IPS DF 6.9 (cell line): ENCODE measurements at regions not wholly inside any gene's neighbourhood (a gene's known extent, or its start where the extent isn't known, plus 50 kb on each side); places are given as distances from the start of the nearest gene placed in this dataset.

Source experiments
- DNase-seq: peaks from one replicate; pipeline ENCODE4 v3.0.0-alpha.2; 2013; ENCODE audit warnings: low read depth, low spot score
- H3K27ac ChIP-seq: one replicate; pipeline ENCODE4 v1.5.1; 2013; ENCODE audit warnings: low read length, control low read depth
- H3K27me3 ChIP-seq: 2 replicates; pipeline ENCODE4 v1.6.1; 2013; ENCODE audit warnings: mild to moderate bottlenecking, low read length; ENCODE audit not compliant: control insufficient read depth, insufficient read depth
- H3K36me3 ChIP-seq: 2 replicates; pipeline ENCODE4 v1.6.1; 2013; ENCODE audit warnings: low read length; ENCODE audit not compliant: control insufficient read depth, insufficient read depth
- H3K4me1 ChIP-seq: 2 replicates; pipeline ENCODE4 v1.6.1; 2013; ENCODE audit warnings: low read length; ENCODE audit not compliant: control insufficient read depth, insufficient read depth
- H3K4me3 ChIP-seq: 2 replicates; pipeline ENCODE4 v1.5.1; 2013; ENCODE audit warnings: mild to moderate bottlenecking, low read length
- H3K9me3 ChIP-seq: 2 replicates; pipeline ENCODE4 v1.6.1; 2013; ENCODE audit warnings: low read length, inconsistent platforms; ENCODE audit not compliant: control insufficient read depth, insufficient read depth
- WGBS: extraction: QIAGEN DNeasy Blood & Tissue Kit; methylation state at CpG from one replicate; pipeline ENCODE4 v1.1.7; 2013; ENCODE audit warnings: mixed read lengths, missing lambda C conversion rate; ENCODE audit not compliant: insufficient read length, insufficient coverage; 5-methylcytosine and 5-hydroxymethylcytosine counted together

DNA sequence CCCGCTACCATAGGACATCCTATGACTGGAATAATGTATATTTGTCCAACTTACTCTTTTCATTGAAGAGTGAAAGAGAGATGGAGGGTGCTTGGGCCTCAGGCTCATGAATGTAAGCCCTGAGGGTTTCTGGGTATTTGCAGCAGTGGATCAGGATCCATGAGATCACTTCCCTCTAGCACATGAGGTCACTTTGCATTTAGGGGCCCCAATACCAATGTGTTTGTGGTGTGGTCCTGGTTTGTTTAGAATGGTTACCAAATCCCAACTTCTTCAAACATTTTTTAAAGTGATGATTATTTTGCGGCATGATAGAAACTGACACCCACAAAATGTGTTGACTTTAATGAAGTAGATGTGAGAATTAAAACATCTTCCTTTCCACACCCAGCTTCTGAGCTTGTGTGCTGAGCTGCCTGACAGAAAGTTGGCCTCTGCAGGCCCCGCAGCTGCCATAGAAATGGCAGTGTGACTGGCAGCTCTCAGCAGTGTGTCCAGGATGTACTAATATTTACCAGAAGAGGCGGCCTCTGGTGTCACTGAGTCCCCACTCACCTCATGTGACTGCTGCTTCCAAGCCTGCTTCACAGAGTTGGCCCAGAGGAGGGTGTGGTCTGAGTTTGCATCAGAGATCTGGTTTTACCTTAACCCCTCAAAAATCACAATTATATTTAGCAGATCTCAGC lies 447.6 kb upstream of the NPVF start:
- WGBS, result no CpG with 5 or more reads among the region's 4 CpGs
- no peaks in the 10 kb centered on the region for H3K36me3 ChIP-seq
- no peaks in the 10 kb centered on the region for H3K9me3 ChIP-seq
- H3K4me1 ChIP-seq, result no peaks in the 10 kb centered on the region
- H3K27me3 ChIP-seq, result no peaks in the 10 kb centered on the region
- H3K4me3 ChIP-seq, result no peak overlapping the region
- DNase-seq, result no peak
- H3K27ac ChIP-seq, result no peak overlapping the region

GRCh38 chr7:25677595-25677994 lies 449.3 kb upstream of the NPVF start:
- H3K27me3 ChIP-seq, result no peaks in the 10 kb centered on the region
- H3K4me3 ChIP-seq, result no peak overlapping the region
- no CpG with 5 or more reads among the region's 4 CpGs for WGBS

GRCh38 chr7:25678215-25678614 lies 449.9 kb upstream of the NPVF start:
- no peak overlapping the region for H3K4me3 ChIP-seq

More at GRCh38 chr7:25677595-25677994, 449.3 kb upstream of the NPVF start:
- H3K27ac ChIP-seq, result no peak overlapping the region
- DNase-seq, result no peak
- H3K36me3 ChIP-seq, result no peaks in the 10 kb centered on the region
- H3K9me3 ChIP-seq, result no peaks in the 10 kb centered on the region; the same call in 1 of the 2 replicates
- H3K4me1 ChIP-seq, result no peaks in the 10 kb centered on the region

DNA sequence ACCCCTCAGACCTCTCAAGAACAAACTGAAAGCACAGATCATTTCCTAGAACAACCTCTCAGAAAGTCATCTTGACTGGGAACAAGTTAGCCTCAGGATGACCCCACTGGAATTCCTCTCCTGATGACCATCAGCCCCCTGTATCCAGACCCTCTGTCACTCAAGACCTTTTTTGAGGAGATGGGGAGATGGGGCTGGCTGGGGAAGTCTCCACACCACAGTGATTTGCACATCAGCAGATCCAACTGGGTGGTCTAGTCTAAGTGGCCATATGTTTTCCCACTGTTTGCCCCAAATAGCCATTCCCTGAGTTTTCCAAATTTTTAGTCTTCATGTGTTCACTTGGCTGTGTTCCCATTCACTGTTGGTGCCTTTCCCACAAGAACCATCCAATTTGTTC lies 452.4 kb upstream of the NPVF start:
- DNase-seq, result no peak
- Histone ChIP-seq H3K27me3 (no peaks in the 10 kb centered on the region), H3K36me3 (no peaks in the 10 kb centered on the region), H3K4me3 (no peak overlapping the region), H3K4me1 (no peaks in the 10 kb centered on the region), H3K27ac (no peak overlapping the region), H3K9me3 (no peaks in the 10 kb centered on the region; the same call in 1 of the 2 replicates)

More at GRCh38 chr7:25678215-25678614, 449.9 kb upstream of the NPVF start:
- Histone ChIP-seq H3K36me3 (no peaks in the 10 kb centered on the region), H3K4me1 (no peaks in the 10 kb centered on the region), H3K9me3 (no peaks in the 10 kb centered on the region; the same call in 1 of the 2 replicates), H3K27ac (no peak overlapping the region), H3K27me3 (no peaks in the 10 kb centered on the region)
- no CpG with 5 or more reads among the region's 1 CpG for WGBS
- no peak for DNase-seq

GRCh38 chr7:25684360-25684759 lies 456.1 kb upstream of the NPVF start:
- no peak overlapping the region for H3K4me3 ChIP-seq
- no peak overlapping the region for H3K27ac ChIP-seq
- DNase-seq, result no peak
- no CpG with 5 or more reads among the region's 4 CpGs for WGBS
- H3K4me1 ChIP-seq, result no peaks in the 10 kb centered on the region
- no peaks in the 10 kb centered on the region; the same call in 1 of the 2 replicates for H3K9me3 ChIP-seq
- H3K36me3 ChIP-seq, result no peaks in the 10 kb centered on the region
- no peaks in the 10 kb centered on the region for H3K27me3 ChIP-seq

DNA sequence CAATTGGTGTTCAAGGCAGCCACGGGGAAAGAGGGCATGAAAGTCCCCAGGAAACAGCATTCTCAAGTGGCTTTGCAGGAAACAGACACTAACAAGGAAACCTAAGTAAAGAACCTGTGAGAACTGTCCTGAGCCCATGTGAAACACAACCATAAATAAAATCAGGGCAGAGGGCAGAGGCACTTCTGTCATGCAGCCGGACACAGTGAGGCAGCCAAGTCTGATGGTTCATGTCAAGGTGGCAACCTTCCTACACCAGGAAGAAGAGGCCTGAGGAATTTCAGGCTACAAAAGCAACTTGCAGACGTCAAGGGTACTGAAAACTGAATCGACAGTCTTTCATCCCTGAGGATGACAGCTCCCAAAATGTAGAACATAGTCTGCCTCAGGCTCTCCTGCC lies 458.2 kb upstream of the NPVF start:
- Histone ChIP-seq H3K36me3 (no peaks in the 10 kb centered on the region), H3K9me3 (no peaks in the 10 kb centered on the region; the same call in 1 of the 2 replicates), H3K27ac (no peak overlapping the region), H3K4me1 (no peaks in the 10 kb centered on the region), H3K4me3 (no peak overlapping the region), H3K27me3 (no peaks in the 10 kb centered on the region)
- DNase-seq, result no peak
- WGBS, result no CpG with 5 or more reads among the region's 4 CpGs

DNA sequence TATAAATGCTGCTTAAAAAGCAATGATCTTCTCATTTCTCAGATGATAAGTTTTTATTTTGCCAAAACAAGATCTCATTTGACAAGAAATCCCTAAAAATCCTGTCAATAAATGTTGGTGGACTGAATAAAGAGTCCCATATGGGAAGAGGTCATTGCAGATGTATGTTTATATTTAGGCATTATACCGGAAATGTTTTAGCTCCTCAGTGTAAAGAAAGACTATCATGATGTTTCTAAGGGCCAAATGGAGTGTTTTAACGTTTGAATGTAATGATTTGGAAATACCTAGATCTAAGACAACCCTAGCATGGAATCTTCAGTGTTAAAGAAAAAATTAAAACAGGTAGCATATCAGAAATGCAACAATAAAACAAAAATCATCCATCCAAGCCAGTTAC lies 457.8 kb upstream of the NFE2L3 start:
- no peak overlapping the region for H3K27ac ChIP-seq
- DNase-seq, result no peak

DNA sequence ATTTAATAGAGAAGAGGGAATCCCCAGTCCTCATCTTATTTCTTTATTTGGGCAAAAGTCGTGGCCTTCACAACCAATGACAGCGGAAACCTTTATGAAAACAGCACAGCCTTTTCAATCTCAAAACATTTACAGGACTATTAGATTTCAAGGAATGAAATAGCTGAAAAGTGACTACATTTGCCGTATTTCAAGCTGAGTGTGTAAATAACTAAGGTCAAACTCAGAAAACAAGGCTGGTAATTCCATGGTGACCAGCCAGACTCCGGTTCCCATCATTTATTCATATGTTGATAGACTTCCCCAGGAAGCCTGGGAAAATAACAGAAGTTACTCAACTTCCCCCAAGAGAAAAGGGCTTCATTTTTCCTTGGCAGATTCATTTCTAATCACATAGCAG lies 457.3 kb upstream of the NFE2L3 start:
- H3K9me3 ChIP-seq, result no peaks in the 10 kb centered on the region
- DNase-seq, result no peak
- peaks cover 2% of the 10 kb centered on the region; the same call in 1 of the 2 replicates for H3K4me1 ChIP-seq
- no peaks in the 10 kb centered on the region for H3K27me3 ChIP-seq
- no peak overlapping the region for H3K4me3 ChIP-seq
- H3K36me3 ChIP-seq, result no peaks in the 10 kb centered on the region
- H3K27ac ChIP-seq, result no peak overlapping the region
- no CpG with 5 or more reads among the region's 4 CpGs for WGBS

More for the DNA sequence above, 457.8 kb upstream of the NFE2L3 start:
- H3K9me3 ChIP-seq, result no peaks in the 10 kb centered on the region
- no peaks in the 10 kb centered on the region for H3K36me3 ChIP-seq
- H3K27me3 ChIP-seq, result no peaks in the 10 kb centered on the region
- peaks cover 2% of the 10 kb centered on the region; the same call in 1 of the 2 replicates for H3K4me1 ChIP-seq
- H3K4me3 ChIP-seq, result no peak overlapping the region
- WGBS, result no CpG with 5 or more reads among the region's 2 CpGs

DNA sequence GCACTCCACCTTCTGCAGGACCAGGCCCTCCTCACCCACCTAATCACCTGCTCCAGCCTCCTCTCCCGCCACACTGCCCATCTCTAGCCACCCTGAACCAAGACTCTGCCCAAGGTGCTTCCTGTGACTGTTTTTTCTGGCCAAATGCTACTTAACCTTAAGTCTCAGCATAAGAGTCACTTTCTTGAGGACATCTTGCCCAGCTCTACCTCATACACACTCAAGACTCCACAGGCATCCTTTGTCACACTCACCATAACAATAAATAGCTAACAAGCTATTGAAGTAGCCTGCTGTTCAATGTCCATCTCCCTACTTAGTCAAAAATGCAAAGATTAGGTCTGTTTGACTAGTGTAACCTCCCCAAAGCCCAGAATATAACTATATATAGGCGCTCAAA lies 455.4 kb upstream of the NFE2L3 start:
- Histone ChIP-seq H3K27me3 (no peaks in the 10 kb centered on the region), H3K4me1 (peaks cover 2% of the 10 kb centered on the region; the same call in 1 of the 2 replicates), H3K4me3 (no peak overlapping the region), H3K27ac (no peak overlapping the region), H3K36me3 (no peaks in the 10 kb centered on the region), H3K9me3 (no peaks in the 10 kb centered on the region)
- WGBS, result no CpG with 5 or more reads among the region's 2 CpGs
- no peak for DNase-seq

- WGBS, result no CpG with 5 or more reads among the region's 5 CpGs
- H3K4me3 ChIP-seq, result no peak overlapping the region
- H3K36me3 ChIP-seq, result no peaks in the 10 kb centered on the region
- no peaks in the 10 kb centered on the region for H3K9me3 ChIP-seq
- peaks cover 2% of the 10 kb centered on the region; the same call in 1 of the 2 replicates for H3K4me1 ChIP-seq
- H3K27ac ChIP-seq, result no peak overlapping the region
- no peak for DNase-seq
- no peaks in the 10 kb centered on the region for H3K27me3 ChIP-seq
Measured at GRCh38 chr7:25698451-25699113, 453.4 kb upstream of the NFE2L3 start.
